GM12865 (cell line): ENCODE measurements at regions not wholly inside any gene's neighbourhood (a gene's known extent, or its start where the extent isn't known, plus 50 kb on each side); places are given as distances from the start of the nearest gene placed in this dataset.

ENCODE experiments used
- DNase-seq: peaks from one replicate; pipeline ENCODE4 v3.0.0; 2010; ENCODE audit warnings: low read depth
- H3K4me3 ChIP-seq: 2 replicates; pipeline ENCODE4 v1.5.1; 2011; ENCODE audit warnings: mild to moderate bottlenecking, low read depth, low read length, control low read depth
- CTCF ChIP-seq: IDR thresholded peaks from 2 replicates; pipeline ENCODE4 v1.5.1; 2011; ENCODE audit warnings: low read length, control low read depth, low read depth, inconsistent platforms; ENCODE audit not compliant: insufficient read depth; ENCODE audit errors: missing control alignments

DNA sequence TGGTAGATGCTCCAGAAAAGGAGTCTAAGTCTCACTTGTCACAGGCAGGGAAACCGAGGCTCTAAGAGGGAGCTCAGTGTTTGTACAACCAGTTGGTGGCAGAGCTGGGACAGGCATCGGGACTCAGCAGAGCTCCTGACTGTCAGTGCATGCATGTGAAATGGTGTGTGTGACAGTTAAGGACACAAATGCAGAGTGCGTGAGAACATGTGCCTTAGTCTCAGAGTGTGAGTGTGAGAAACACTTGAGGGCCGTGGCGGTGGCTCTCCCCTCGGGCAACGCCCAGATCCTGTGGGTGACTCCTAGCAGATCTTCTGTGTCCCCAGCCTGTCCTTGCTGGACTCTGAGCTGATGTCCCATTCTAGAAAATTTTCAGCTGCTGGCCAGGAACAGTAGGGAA lies 362.6 kb downstream of the MATN1 start:
- no peak for TF ChIP-seq CTCF
- no peak for DNase-seq
- no peak overlapping the region for H3K4me3 ChIP-seq

- no peak for DNase-seq
- H3K4me3 ChIP-seq, result no peak overlapping the region
- no peak for TF ChIP-seq CTCF
Measured at GRCh38 chr1:30360281-30360680, 363.1 kb downstream of the MATN1 start.

DNA sequence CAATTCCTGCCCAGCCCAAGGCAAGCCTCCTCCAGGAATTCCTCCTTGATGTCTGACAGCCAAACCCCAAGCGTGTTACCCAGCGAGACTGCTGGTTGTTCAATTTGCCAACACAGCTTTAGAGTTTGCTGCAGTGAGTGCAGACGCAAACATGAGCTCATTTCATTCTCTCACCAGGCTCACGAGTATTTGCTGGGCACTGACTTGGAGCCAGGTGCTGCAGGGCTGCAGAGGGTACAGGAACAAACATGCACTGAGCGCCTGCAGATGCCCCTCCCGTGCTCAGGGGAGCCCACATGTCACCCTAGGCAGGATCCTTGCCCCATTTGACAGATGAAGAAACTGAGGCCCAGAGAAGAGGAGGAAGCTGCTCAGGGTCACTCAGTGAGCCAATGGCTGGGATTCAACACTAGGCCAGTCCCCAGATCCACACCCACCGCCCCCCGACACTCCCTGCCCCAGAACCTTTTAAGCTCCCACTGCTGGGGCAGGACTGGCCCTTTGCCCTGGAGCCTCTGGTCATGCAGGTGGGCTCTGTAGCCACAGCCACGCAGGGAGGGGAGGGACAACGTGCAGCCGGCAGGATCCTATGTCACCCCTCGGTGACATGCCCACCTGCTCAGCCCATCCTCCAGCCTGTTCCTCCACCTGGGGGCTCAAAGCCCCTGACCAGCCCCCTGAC lies 363.7 kb downstream of the MATN1 start:
- no peak for TF ChIP-seq CTCF
- no peak overlapping the region for H3K4me3 ChIP-seq
- DNase-seq, result no peak

- TF ChIP-seq CTCF, result no peak
- no peak overlapping the region for H3K4me3 ChIP-seq
- DNase-seq, result no peak
Measured at GRCh38 chr1:30358500-30358899, 364.9 kb downstream of the MATN1 start.

GRCh38 chr1:30356839-30357238 lies 366.5 kb downstream of the MATN1 start:
- DNase-seq, result no peak
- no peak for TF ChIP-seq CTCF

DNA sequence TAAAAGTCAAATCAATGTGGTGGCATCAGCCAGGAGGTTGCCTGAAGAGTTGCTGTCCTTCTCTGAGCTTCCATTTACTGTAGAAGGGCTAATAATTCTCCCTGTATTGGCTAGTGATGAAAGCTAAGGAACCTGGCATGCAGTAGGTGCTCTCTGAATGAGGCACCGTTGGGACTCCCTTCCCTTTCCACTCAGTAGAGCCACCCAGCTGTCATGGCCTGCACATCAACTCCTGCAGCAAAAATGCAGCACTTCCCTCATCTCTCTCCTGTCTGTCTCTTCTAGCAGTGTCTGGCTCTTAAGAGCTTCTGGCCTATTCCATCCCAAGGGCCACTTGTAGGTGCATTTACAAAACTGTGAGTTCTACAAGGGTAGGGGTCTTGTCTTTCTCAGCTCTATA lies 369.0 kb downstream of the MATN1 start:
- DNase-seq, result no peak
- no peak overlapping the region for H3K4me3 ChIP-seq
- TF ChIP-seq CTCF, result no peak

More at GRCh38 chr1:30356839-30357238, 366.5 kb downstream of the MATN1 start:
- no peak overlapping the region for H3K4me3 ChIP-seq

GRCh38 chr1:30353637-30354036 lies 369.7 kb downstream of the MATN1 start:
- no peak for DNase-seq
- no peak overlapping the region for H3K4me3 ChIP-seq
- TF ChIP-seq CTCF, result no peak
